PC-3 (cell line): ENCODE measurements at regions not wholly inside any gene's neighbourhood (a gene's known extent, or its start where the extent isn't known, plus 50 kb on each side); places are given as distances from the start of the nearest gene placed in this dataset.

Experiments
- ATAC-seq: fragments of 200-7000 bp; cut with Tn5 transposase; 2 replicates; pipeline ENCODE4 v1.9.1; 2020; ENCODE audit warnings: mild to moderate bottlenecking, moderate library complexity
- BruUV-seq: library from RNA; stranded (reverse); fragments of 400-500 nt; replicated peaks from 2 replicates; lab custom pipeline; 2021; lab: Mats Ljungman, UMichigan
- CTCF ChIA-PET: fragments of 300-600 bp; sonication (Branson Sonifier 250); formaldehyde crosslinking; loops from one replicate; lab custom pipeline; 2022; ENCODE audit warnings: antibody characterized with exemption; lab: Charles Lee
- POLR2A ChIA-PET: fragments of 300-600 bp; sonication (Branson Sonifier 250); formaldehyde crosslinking; loops from one replicate; lab custom pipeline; 2022; ENCODE audit warnings: antibody characterized with exemption; ENCODE audit not compliant: unreplicated experiment; lab: Charles Lee
- DNase-seq: peaks from one replicate; pipeline ENCODE4 v3.0.0-alpha.2; 2015
- H2AFZ ChIP-seq: fragments of 300-600 bp; sonication (generic); 2 replicates; pipeline ENCODE4 v1.6.0; 2016; ENCODE audit warnings: antibody characterized with exemption, low read length
- H3F3A ChIP-seq: fragments of 300-600 bp; sonication (generic); one replicate; pipeline ENCODE4 v1.6.0; 2017; ENCODE audit warnings: antibody characterized with exemption, low read length, control low read depth, mild to moderate bottlenecking; ENCODE audit not compliant: unreplicated experiment
- H3K27ac ChIP-seq: fragments of 300-600 bp; sonication (generic); 2 replicates; pipeline ENCODE4 v1.5.1; 2016; ENCODE audit warnings: mild to moderate bottlenecking, low read length
- H3K27me3 ChIP-seq: fragments of 300-600 bp; sonication (generic); 2 replicates; pipeline ENCODE4 v1.6.1; 2016; ENCODE audit warnings: low read length, mixed read lengths
- H3K36me3 ChIP-seq: fragments of 300-600 bp; sonication (generic); 2 replicates; pipeline ENCODE4 v1.6.1; 2016; ENCODE audit warnings: low read depth, mixed run types, low read length, mixed read lengths
- H3K4me1 ChIP-seq: fragments of 300-600 bp; sonication (generic); 2 replicates; pipeline ENCODE4 v1.5.1; 2016; ENCODE audit warnings: low read length; ENCODE audit not compliant: insufficient read depth
- H3K4me2 ChIP-seq: fragments of 300-600 bp; sonication (generic); 2 replicates; pipeline ENCODE4 v1.6.0; 2016; ENCODE audit warnings: low read length
- H3K4me3 ChIP-seq: fragments of 300-600 bp; sonication (generic); 2 replicates; pipeline ENCODE4 v1.5.1; 2016; ENCODE audit warnings: mild to moderate bottlenecking, low read length, mixed read lengths
- H3K79me2 ChIP-seq: fragments of 300-600 bp; sonication (generic); 2 replicates; pipeline ENCODE4 v1.6.1; 2017; ENCODE audit warnings: low read length, mixed read lengths
- H3K9ac ChIP-seq: fragments of 300-600 bp; sonication (generic); 2 replicates; pipeline ENCODE4 v1.6.0; 2016; ENCODE audit warnings: mild to moderate bottlenecking, low read length
- H3K9me2 ChIP-seq: fragments of 300-600 bp; sonication (generic); replicated peaks from 2 replicates; pipeline ENCODE4 v1.6.1; 2016; ENCODE audit warnings: mixed run types, low read length, mixed read lengths
- H3K9me3 ChIP-seq: fragments of 300-600 bp; sonication (generic); 2 replicates; pipeline ENCODE4 v1.6.1; 2016; ENCODE audit warnings: low read length, mixed read lengths
- H4K20me1 ChIP-seq: fragments of 300-600 bp; sonication (generic); 2 replicates; pipeline ENCODE4 v1.6.1; 2016; ENCODE audit warnings: low read length, mixed read lengths
- CTCF ChIP-seq: fragments of 300-600 bp; sonication (generic); conservative IDR thresholded peaks from 2 replicates; pipeline ENCODE4 v1.5.1; 2017; ENCODE audit warnings: antibody characterized with exemption, low read depth, mild to moderate bottlenecking, low read length
- EZH2 ChIP-seq: fragments of 300-600 bp; sonication (generic); IDR thresholded peaks from one replicate; pipeline ENCODE4 v1.6.1; 2017; ENCODE audit warnings: antibody characterized with exemption, mild to moderate bottlenecking, low read length; ENCODE audit not compliant: unreplicated experiment
- EZH2phosphoT487 ChIP-seq: fragments of 300-600 bp; sonication (generic); IDR thresholded peaks from 2 replicates; pipeline ENCODE4 v1.6.1; 2018; ENCODE audit warnings: mild to moderate bottlenecking, antibody characterized with exemption, low read length, borderline replicate concordance
- intact Hi-C: fragments of 100-400 bp; cut with micrococcal nuclease; formaldehyde crosslinking; loops from 2 replicates; pipeline ENCODE4 v1.9.0; 2023

GRCh38 chr1:81654657-81655056 lies 146.1 kb upstream of the ADGRL2 start:
- H2AFZ ChIP-seq: no peak overlapping the region
- CTCF ChIA-PET: no interaction called here
- no peak overlapping the region for H3K9ac ChIP-seq

DNA sequence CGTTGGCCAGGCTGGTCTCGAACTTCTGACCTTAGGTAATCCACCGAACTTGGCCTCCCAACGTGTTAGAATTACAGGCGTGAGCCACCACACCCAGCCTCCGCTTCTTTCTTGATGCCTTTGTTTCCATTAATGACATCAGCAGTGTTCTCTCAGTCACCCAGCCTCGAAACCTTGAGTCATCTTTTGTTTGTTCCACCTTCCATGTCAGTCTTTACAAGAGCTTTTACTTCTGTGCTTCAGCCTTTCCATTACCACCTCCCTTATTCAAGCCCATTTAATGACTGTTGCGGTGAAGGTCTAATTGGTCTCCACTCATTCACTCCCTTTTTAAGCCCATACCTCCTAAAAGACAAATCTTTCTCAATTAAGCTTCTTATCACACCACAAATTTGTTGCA lies 146.6 kb upstream of the ADGRL2 start:
- DNase-seq (peak; percentile 39), ATAC-seq (no peak; the same call in 1 of the 2 replicates)
- intact Hi-C loops: no loop called here

More at GRCh38 chr1:81654657-81655056, 146.1 kb upstream of the ADGRL2 start:
- Histone ChIP-seq H3K9me3 (no peaks in the 10 kb centered on the region), H3K27ac (peak overlapping the region; percentile 31), H3K9me2 (no peaks in the 10 kb centered on the region), H3F3A (no peaks in the 10 kb centered on the region), H3K4me3 (no peak overlapping the region), H3K79me2 (no peaks in the 10 kb centered on the region), H3K4me1 (peaks cover 10% of the 10 kb centered on the region), H3K4me2 (no peak overlapping the region), H4K20me1 (no peaks in the 10 kb centered on the region), H3K27me3 (no peaks in the 10 kb centered on the region), H3K36me3 (no peaks in the 10 kb centered on the region)
- ATAC-seq: no peak
- no peak for DNase-seq
- intact Hi-C loops: no loop called here
- POLR2A ChIA-PET: no interaction called here
- no TSS peak for BruUV-seq
- TF ChIP-seq CTCF (no peak), EZH2 (no peak), EZH2phosphoT487 (no peak)

More for the DNA sequence above, 146.6 kb upstream of the ADGRL2 start:
- Histone ChIP-seq H4K20me1 (no peaks in the 10 kb centered on the region), H3K9me3 (no peaks in the 10 kb centered on the region), H3K79me2 (no peaks in the 10 kb centered on the region), H3K9me2 (no peaks in the 10 kb centered on the region), H3K27ac (peak overlapping the region; percentile 31), H3K9ac (no peak overlapping the region), H3F3A (no peaks in the 10 kb centered on the region), H2AFZ (no peak overlapping the region), H3K27me3 (no peaks in the 10 kb centered on the region), H3K4me1 (peaks cover 5% of the 10 kb centered on the region), H3K36me3 (no peaks in the 10 kb centered on the region), H3K4me2 (no peak overlapping the region), H3K4me3 (no peak overlapping the region)
- BruUV-seq: no TSS peak
- ChIA-PET CTCF (no interaction called here), POLR2A (no interaction called here)
- no peak for TF ChIP-seq EZH2phosphoT487
- no peak for TF ChIP-seq EZH2
- no peak for TF ChIP-seq CTCF
